ENCODE measurements at regions not wholly inside any gene's neighbourhood (a gene's known extent, or its start where the extent isn't known, plus 50 kb on each side); places are given as distances from the start of the nearest gene placed in this dataset.

DNA sequence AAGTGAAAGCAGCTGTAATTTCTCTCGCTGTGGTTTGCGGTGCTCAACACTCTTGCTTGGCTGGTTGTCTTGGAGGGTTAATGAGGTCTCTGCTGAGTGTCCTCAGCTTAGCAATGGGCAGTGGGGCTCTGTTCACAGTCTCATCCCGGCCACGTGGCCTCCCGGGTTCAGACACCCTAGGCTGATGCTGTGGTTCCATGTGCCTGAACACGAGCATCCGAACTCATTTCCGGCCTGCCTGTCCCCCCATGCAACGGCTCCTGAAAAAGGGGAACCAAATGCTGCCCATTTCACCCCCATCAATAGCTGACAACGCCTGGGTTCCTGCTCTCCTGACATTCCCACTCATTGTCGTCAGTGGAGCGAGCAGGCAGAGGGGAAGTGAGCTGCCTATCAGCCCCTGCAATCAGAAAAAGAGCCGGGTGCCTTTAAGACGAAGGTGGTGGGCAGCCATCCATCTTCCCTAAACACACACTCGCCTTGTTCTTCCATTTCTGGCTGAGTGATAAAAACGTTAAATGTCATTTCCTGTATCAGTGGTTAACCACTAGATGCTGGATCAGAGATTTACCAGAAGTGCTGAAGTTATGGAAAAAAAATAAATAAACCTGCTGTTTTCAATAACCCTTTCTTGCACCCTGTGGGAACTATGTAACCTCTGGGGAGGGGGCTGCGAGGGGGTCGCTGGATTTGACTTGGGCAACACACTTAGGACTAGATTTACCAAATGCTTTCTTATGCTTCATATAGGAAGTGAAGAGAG lies 60.3 kb upstream of the BCL2L14 start:
- WGBS, 2 donors = 46 to 62% methylated on average over 18 of the region's 18 CpGs
- peak overlapping the region in 6 of 10 donors; percentile 31 to 88 (median 51) for H3K27ac ChIP-seq
- intact Hi-C loops (cut with DNase I) = loop anchor here in 3 of 10 donors (10.0 kb wide), 5 partner anchors 116 to 386 kb away; partner anchors contain the start of gene ETV6 (in 1 of the 3)

GRCh38 chr12:12011880-12012260 lies 58.9 kb upstream of the BCL2L14 start:
- Histone ChIP-seq H3K36me3 (no peaks in the 10 kb centered on the region), H3K27me3 (no peaks in the 10 kb centered on the region), H3K9me3 (no peaks in the 10 kb centered on the region), H3K4me3 (no peak overlapping the region), H3K4me1 (peaks cover 0 to 66% (median 3%) of the 10 kb centered on the region in 9 donors), H3K27ac (peak overlapping the region in 2 of 10 donors; percentile 50 to 88)
- intact Hi-C loops (cut with DNase I) = loop anchor here in 3 of 10 donors (10.0 kb wide), 5 partner anchors 117 to 387 kb away; partner anchors contain the start of gene ETV6 (in 1 of the 3)
- DNase-seq (no peak), ATAC-seq (no peak)
- 99 to 100% methylated on average over 5 of the region's 5 CpGs for WGBS, 2 donors
- no peak for TF ChIP-seq CTCF (IDR thresholded peaks at IDR 0.05)

More for the DNA sequence above, 60.3 kb upstream of the BCL2L14 start:
- Histone ChIP-seq H3K4me1 (peaks cover 0 to 55% (median 3%) of the 10 kb centered on the region in 9 donors), H3K36me3 (no peaks in the 10 kb centered on the region), H3K9me3 (no peaks in the 10 kb centered on the region), H3K4me3 (peak overlapping the region in 5 of 10 donors; percentile 3 to 31 (median 22)), H3K27me3 (no peaks in the 10 kb centered on the region)
- TF ChIP-seq CTCF (IDR thresholded peaks at IDR 0.05) = no peak
- ATAC-seq = peak; percentile 61 to 87 (median 76)
- DNase-seq = peak; percentile 41 to 62

DNA sequence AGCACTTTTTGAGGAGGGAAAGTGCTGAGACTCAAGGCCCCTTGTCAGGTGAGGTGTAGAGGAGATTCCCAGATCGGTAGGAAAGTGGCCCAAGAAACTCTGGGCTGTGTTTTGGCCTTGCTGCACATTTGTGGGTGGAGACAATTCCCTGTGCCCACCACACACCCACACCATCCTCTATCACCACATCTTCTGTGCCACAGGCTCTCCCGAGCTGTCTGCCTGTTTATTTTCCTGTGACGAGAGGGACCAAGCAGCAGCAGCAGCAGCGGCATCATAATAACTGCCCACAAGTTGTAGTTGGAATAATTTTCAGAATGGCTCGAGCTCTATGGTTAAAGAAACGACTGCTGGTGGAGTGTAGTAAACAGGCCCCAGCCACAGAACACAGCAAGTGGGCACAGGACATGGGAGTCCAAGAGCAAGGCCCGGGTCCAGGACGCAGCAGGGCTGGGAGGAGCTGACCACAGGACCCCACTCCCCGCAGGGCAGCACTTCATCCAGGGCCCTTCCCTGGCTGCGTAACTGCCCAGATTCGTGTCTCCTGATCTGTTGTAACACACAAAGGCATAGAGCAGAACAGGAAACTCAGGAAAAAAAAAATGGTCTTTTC lies 55.6 kb upstream of the BCL2L14 start:
- Histone ChIP-seq H3K4me1 (peaks cover 0 to 48% (median 6%) of the 10 kb centered on the region in 9 donors), H3K36me3 (no peaks in the 10 kb centered on the region), H3K4me3 (no peak overlapping the region), H3K27ac (no peak overlapping the region), H3K27me3 (no peaks in the 10 kb centered on the region), H3K9me3 (no peaks in the 10 kb centered on the region)
- ATAC-seq (no peak), DNase-seq (no peak)
- 75 to 80% methylated on average over 11 of the region's 11 CpGs for WGBS, 2 donors
- no peak for TF ChIP-seq CTCF (IDR thresholded peaks at IDR 0.05)
- intact Hi-C loops (cut with DNase I) = loop anchor here in 5 of 10 donors (5.0 to 10.0 kb wide), 6 partner anchors 120 to 433 kb away; partner anchors contain the start of gene ETV6 (in 1 of the 5)

- Histone ChIP-seq H3K27ac (peak overlapping the region in 1 of 10 donors; percentile 3), H3K4me1 (peaks cover 0 to 36% (median 6%) of the 10 kb centered on the region in 9 donors), H3K36me3 (no peaks in the 10 kb centered on the region), H3K27me3 (no peaks in the 10 kb centered on the region), H3K4me3 (no peak overlapping the region), H3K9me3 (no peaks in the 10 kb centered on the region)
- intact Hi-C loops (cut with DNase I) = loop anchor here in 5 of 10 donors (5.0 to 10.0 kb wide), 6 partner anchors 122 to 434 kb away; partner anchors contain the start of gene ETV6 (in 1 of the 5)
- no peak for TF ChIP-seq CTCF (IDR thresholded peaks at IDR 0.05)
- 63 to 73% methylated on average over 8 of the region's 8 CpGs for WGBS, 2 donors
- no peak for DNase-seq
- ATAC-seq = peak in 7 of 8 donors; percentile 27 to 65 (median 33)
These were observed 54.2 kb upstream of the BCL2L14 start for GRCh38 chr12:12016284-12017100.

All from heart right ventricle (tissue), 16 donors.